ENCODE measurements at regions not wholly inside any gene's neighbourhood (a gene's known extent, or its start where the extent isn't known, plus 50 kb on each side); places are given as distances from the start of the nearest gene placed in this dataset.

- no peak overlapping the region for H3K27ac Mint-ChIP-seq
- Histone ChIP-seq H3K27me3 (ENCODE audit: insufficient read depth, low read length) (no peaks in the 10 kb centered on the region), H2AFZ (ENCODE audit: low read length) (no peak overlapping the region), H3K23ac (ENCODE audit: insufficient read length, low read depth, low read length) (no peak overlapping the region), H3T11ph (ENCODE audit: low read length) (no peak overlapping the region), H2BK15ac (ENCODE audit: low read depth, low read length) (no peak overlapping the region), H3K9me3 (ENCODE audit: control insufficient read depth, low read depth, low read length) (no peaks in the 10 kb centered on the region), H4K8ac (replicated peaks; ENCODE audit: insufficient read length, low read depth, low read length) (no peak overlapping the region), H3K18ac (ENCODE audit: insufficient read length, low read depth, low read length) (no peak overlapping the region), H3K14ac (ENCODE audit: insufficient read depth, low read length) (no peak overlapping the region), H2BK20ac (ENCODE audit: low read depth, low read length, poor library complexity, severe bottlenecking) (no peak overlapping the region), H3K79me2 (ENCODE audit: insufficient read depth, low read length) (no peaks in the 10 kb centered on the region), H2BK120ac (ENCODE audit: low read depth, low read length, poor library complexity, severe bottlenecking) (no peak overlapping the region), H4K20me1 (ENCODE audit: control insufficient read depth, insufficient read depth, insufficient read length) (no peaks in the 10 kb centered on the region), H3K23me2 (ENCODE audit: insufficient read length, low read depth, low read length, poor library complexity, severe bottlenecking) (no peaks in the 10 kb centered on the region), H2BK12ac (ENCODE audit: insufficient read length, low read depth, low read length) (no peak overlapping the region), H3K27ac (ENCODE audit: insufficient read length, low read depth, low read length) (no peak overlapping the region), H3K79me1 (ENCODE audit: insufficient read depth, low read depth, low read length, poor library complexity, severe bottlenecking) (no peaks in the 10 kb centered on the region), H4K91ac (ENCODE audit: insufficient read length, low read depth, low read length) (no peak overlapping the region), H3K56ac (ENCODE audit: insufficient read length, low read depth, low read length) (no peak overlapping the region), H3K4me1 (ENCODE audit: insufficient read depth, low read length) (no peaks in the 10 kb centered on the region), H3K4me2 (ENCODE audit: insufficient read depth, insufficient read length, low read length) (no peak overlapping the region), H2AK5ac (ENCODE audit: insufficient read length, low read length) (no peak overlapping the region), H4K5ac (ENCODE audit: insufficient read length, low read depth, low read length) (no peak overlapping the region), H3K9ac (ENCODE audit: extremely low read depth, insufficient read length, low read length) (no peak overlapping the region), H3K4ac (ENCODE audit: low read depth, low read length) (no peak overlapping the region), H2BK5ac (ENCODE audit: insufficient read length, low read length) (no peak overlapping the region)
- peaks cover 21 to 27% of the 10 kb centered on the region in 2 experiments for H3K4me1 Mint-ChIP-seq
- no peak overlapping the region for H3K4me3 Mint-ChIP-seq
- no CpG with 5 or more reads among the region's 6 CpGs for WGBS (ENCODE audit: extremely low coverage, insufficient read length, low lambda C conversion rate)
- H3K27me3 Mint-ChIP-seq (ENCODE audit: low read depth) = no peaks in the 10 kb centered on the region
- peaks cover 0 to 5% (median 0%) of the 10 kb centered on the region in 3 experiments; a peak in 2 of 7 replicates for H3K36me3 Mint-ChIP-seq (ENCODE audit: insufficient read depth in 1 of 3, low read depth in 3 of 3)
- peaks cover 10 to 33% of the 10 kb centered on the region in 2 experiments; a peak in 4 of 5 replicates for H3K9me3 Mint-ChIP-seq
- no peak for TF ChIP-seq CTCF (conservative IDR thresholded peaks at IDR 0.05)
- DNase-seq = no peak
Observed at GRCh38 chrX:22691966-22692565, 307.7 kb upstream of the DDX53 start.
